ENCODE measurements at regions not wholly inside any gene's neighbourhood (a gene's known extent, or its start where the extent isn't known, plus 50 kb on each side); places are given as distances from the start of the nearest gene placed in this dataset.

- TF ChIP-seq, protein P1, sequence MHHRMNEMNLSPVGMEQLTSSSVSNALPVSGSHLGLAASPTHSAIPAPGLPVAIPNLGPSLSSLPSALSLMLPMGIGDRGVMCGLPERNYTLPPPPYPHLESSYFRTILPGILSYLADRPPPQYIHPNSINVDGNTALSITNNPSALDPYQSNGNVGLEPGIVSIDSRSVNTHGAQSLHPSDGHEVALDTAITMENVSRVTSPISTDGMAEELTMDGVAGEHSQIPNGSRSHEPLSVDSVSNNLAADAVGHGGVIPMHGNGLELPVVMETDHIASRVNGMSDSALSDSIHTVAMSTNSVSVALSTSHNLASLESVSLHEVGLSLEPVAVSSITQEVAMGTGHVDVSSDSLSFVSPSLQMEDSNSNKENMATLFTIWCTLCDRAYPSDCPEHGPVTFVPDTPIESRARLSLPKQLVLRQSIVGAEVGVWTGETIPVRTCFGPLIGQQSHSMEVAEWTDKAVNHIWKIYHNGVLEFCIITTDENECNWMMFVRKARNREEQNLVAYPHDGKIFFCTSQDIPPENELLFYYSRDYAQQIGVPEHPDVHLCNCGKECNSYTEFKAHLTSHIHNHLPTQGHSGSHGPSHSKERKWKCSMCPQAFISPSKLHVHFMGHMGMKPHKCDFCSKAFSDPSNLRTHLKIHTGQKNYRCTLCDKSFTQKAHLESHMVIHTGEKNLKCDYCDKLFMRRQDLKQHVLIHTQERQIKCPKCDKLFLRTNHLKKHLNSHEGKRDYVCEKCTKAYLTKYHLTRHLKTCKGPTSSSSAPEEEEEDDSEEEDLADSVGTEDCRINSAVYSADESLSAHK (CRISPR knock-in tag; IDR thresholded peaks at IDR 0.05; ENCODE audit: borderline replicate concordance) = no peak
- TF ChIP-seq RFXAP (CRISPR knock-in tag; IDR thresholded peaks at IDR 0.05; ENCODE audit: borderline replicate concordance) (no peak), ZIK1 (CRISPR knock-in tag; IDR thresholded peaks at IDR 0.05; ENCODE audit: borderline replicate concordance, low read depth) (no peak), ISX (CRISPR knock-in tag; conservative IDR thresholded peaks at IDR 0.05) (no peak)
Measured at GRCh38 chr3:177883957-177884356, 652.3 kb upstream of the KCNMB2 start (continued).

GRCh38 chr3:177885063-177885462 lies 651.2 kb upstream of the KCNMB2 start:
- ChIA-PET CTCF (ENCODE audit: low intra/inter-chr PET ratio, low total read pairs) (no interaction called here), POLR2A (no interaction called here)
- Histone ChIP-seq H3K4me2 (ENCODE audit: low read depth, low read length) (no peak overlapping the region), H4K20me1 (ENCODE audit: insufficient read depth, low read length) (no peaks in the 10 kb centered on the region), H2AFZ (ENCODE audit: low read length) (no peak overlapping the region), H3K27me3 (ENCODE audit: control insufficient read depth in 1 of 2, insufficient read depth in 2 of 2, low read length in 2 of 2) (no peaks in the 10 kb centered on the region), H3K79me2 (ENCODE audit: insufficient read depth, low read length) (no peaks in the 10 kb centered on the region), H3K9ac (ENCODE audit: insufficient read depth, low read depth, low read length) (no peak overlapping the region), H3K36me3 (replicated peaks in 1 of 2; ENCODE audit: control insufficient read depth in 1 of 2, insufficient read depth in 2 of 2, low read length in 2 of 2) (no peaks in the 10 kb centered on the region), H3K4me3 (replicated peaks in 1 of 3; ENCODE audit: insufficient read depth in 1 of 3, low read depth in 2 of 3, low read length in 3 of 3) (no peak overlapping the region), H3K9me3 (ENCODE audit: low read length) (no peaks in the 10 kb centered on the region), H3K4me1 (ENCODE audit: insufficient read depth, low read length) (no peaks in the 10 kb centered on the region), H3K27ac (ENCODE audit: extremely low read length, insufficient read depth, low read length) (no peak overlapping the region)
- no TSS peak for BruUV-seq (replicated peaks)
- intact Hi-C loops (cut with micrococcal nuclease; ENCODE audit: unreplicated experiment) = no loop called here
- FAIRE-seq = no peak
- DNase-seq (ENCODE audit: low spot score) = no peak
- 73% methylated on average over 5 of the region's 5 CpGs for WGBS (ENCODE audit: low lambda C conversion rate)
- no peak for ATAC-seq
- in situ Hi-C loops (cut with HindIII; ENCODE audit: extremely low pct_ligation_motif_present, low pct_unique_long_range_greater_than_20kb) = no loop called here
- no peak for TF ChIP-seq ZNF124 (CRISPR knock-in tag; IDR thresholded peaks at IDR 0.05)
- no peak for TF ChIP-seq NFAT5 (CRISPR knock-in tag; IDR thresholded peaks at IDR 0.05)
- TF ChIP-seq EP300 (IDR thresholded peaks at IDR 0.05; ENCODE audit: low read depth in 2 of 2, low read length in 2 of 2) = no peak
- TF ChIP-seq EP300 (CRISPR knock-in tag; IDR thresholded peaks at IDR 0.05; ENCODE audit: borderline replicate concordance) = no peak
- no peak for TF ChIP-seq ZNF235 (CRISPR knock-in tag; IDR thresholded peaks at IDR 0.05; ENCODE audit: borderline replicate concordance)
- no peak for TF ChIP-seq MED8 (CRISPR knock-in tag; IDR thresholded peaks at IDR 0.05; ENCODE audit: insufficient replicate concordance)
- TF ChIP-seq GABPB1 (CRISPR knock-in tag; IDR thresholded peaks at IDR 0.05) = no peak
- TF ChIP-seq ZBTB38 (CRISPR knock-in tag; IDR thresholded peaks at IDR 0.05) = no peak
- TF ChIP-seq PHF21A (CRISPR knock-in tag; IDR thresholded peaks at IDR 0.05) = no peak
- no peak for TF ChIP-seq HOXA7 (CRISPR knock-in tag; IDR thresholded peaks at IDR 0.05)
- no peak for TF ChIP-seq CHD2 (IDR thresholded peaks at IDR 0.05; ENCODE audit: low read depth, low read length)
- no peak for TF ChIP-seq ELK4 (CRISPR knock-in tag; IDR thresholded peaks at IDR 0.05; ENCODE audit: borderline replicate concordance)
- no peak for TF ChIP-seq BRCA1 (CRISPR knock-in tag; IDR thresholded peaks at IDR 0.05)
